ENCODE measurements at regions not wholly inside any gene's neighbourhood (a gene's known extent, or its start where the extent isn't known, plus 50 kb on each side); places are given as distances from the start of the nearest gene placed in this dataset.

DNA sequence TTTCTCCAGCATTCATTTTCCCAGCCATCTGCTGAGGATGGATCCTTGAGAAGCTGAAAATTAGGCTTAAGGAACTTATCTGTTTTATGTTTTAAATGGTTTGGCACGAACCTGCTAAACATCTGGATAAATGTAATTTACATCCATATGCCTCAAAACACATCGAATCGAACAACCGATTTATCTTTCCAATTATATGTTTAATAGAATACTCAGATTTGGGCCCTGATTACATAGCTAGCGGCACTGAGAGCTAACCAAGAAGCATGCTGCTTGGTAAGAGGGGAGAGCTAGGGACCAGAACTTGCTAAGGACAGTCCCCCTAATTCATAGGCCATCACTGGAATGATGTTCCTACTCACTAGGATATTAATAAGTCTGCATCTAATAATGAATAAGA, 144.4 kb downstream of the BUB3 start:
- no peak for TF ChIP-seq CTCF (IDR thresholded peaks at IDR 0.05)
- no peak for TF ChIP-seq POLR2A (IDR thresholded peaks at IDR 0.05)
